Activated T-cell treated with anti-CD3 and anti-CD28 coated beads, Interleukin-2, amount 50 U/mL, for 72 hours (primary cell): ENCODE measurements at regions not wholly inside any gene's neighbourhood (a gene's known extent, or its start where the extent isn't known, plus 50 kb on each side); places are given as distances from the start of the nearest gene placed in this dataset.

ENCODE experiments used
- ATAC-seq, 2 donors: fragments of 150-1000 bp; cut with Tn5 transposase; replicated peaks in 1 of 2; 2 replicates each; pipeline ENCODE4 v1.10.0; 2021; ENCODE audit warnings: moderate library complexity in 2 of 2, mild to moderate bottlenecking in 1 of 2
- DNase-seq, 2 donors: peaks; one replicate each; pipeline ENCODE4 v3.0.0; 2021 to 2022; ENCODE audit warnings: mixed read lengths in 1 of 2
- H3K27ac Mint-ChIP-seq: one replicate; pipeline ENCODE4 v1.8.0; 2022; ENCODE audit warnings: mild to moderate bottlenecking, moderate library complexity, mixed read lengths
- H3K27me3 Mint-ChIP-seq: one replicate; pipeline ENCODE4 v1.8.0; 2022; ENCODE audit warnings: low read depth, mixed read lengths
- H3K36me3 Mint-ChIP-seq, 2 donors: one replicate each; pipeline ENCODE4 v1.8.0; 2022; ENCODE audit warnings: mixed read lengths in 2 of 2, mild to moderate bottlenecking in 1 of 2; ENCODE audit not compliant: insufficient read depth in 2 of 2
- H3K4me1 Mint-ChIP-seq: one replicate; pipeline ENCODE4 v1.8.0; 2022; ENCODE audit warnings: low read depth, mixed read lengths
- H3K4me3 Mint-ChIP-seq, 2 donors: one replicate each; pipeline ENCODE4 v1.8.0; 2022; ENCODE audit warnings: mild to moderate bottlenecking in 2 of 2, mixed read lengths in 2 of 2, moderate library complexity in 2 of 2
- H3K9me3 Mint-ChIP-seq, 2 donors: one replicate each; pipeline ENCODE4 v1.8.0; 2022; ENCODE audit warnings: mixed read lengths in 2 of 2

GRCh38 chr6:66429210-66429609 lies 722.2 kb upstream of the EYS start:
- Mint-ChIP-seq H3K9me3 (peaks cover 2 to 7% of the 10 kb centered on the region in 2 donors), H3K27me3 (no peaks in the 10 kb centered on the region), H3K4me1 (no peaks in the 10 kb centered on the region), H3K36me3 (peaks cover 0 to 1% of the 10 kb centered on the region in 2 donors), H3K27ac (no peak overlapping the region), H3K4me3 (no peak overlapping the region)
- ATAC-seq (no peak), DNase-seq (no peak)

- no peak for DNase-seq
- Mint-ChIP-seq H3K4me1 (no peaks in the 10 kb centered on the region), H3K4me3 (no peak overlapping the region), H3K36me3 (peaks cover 1% of the 10 kb centered on the region in 2 donors), H3K9me3 (peaks cover 5 to 9% of the 10 kb centered on the region in 2 donors), H3K27ac (no peak overlapping the region), H3K27me3 (no peaks in the 10 kb centered on the region)
- ATAC-seq: no peak
These were observed 716.0 kb upstream of the EYS start for GRCh38 chr6:66423047-66423446.

- no peak for ATAC-seq
- no peaks in the 10 kb centered on the region for H3K4me1 Mint-ChIP-seq
- H3K27ac Mint-ChIP-seq: no peak overlapping the region
- H3K9me3 Mint-ChIP-seq: peaks cover 5 to 9% of the 10 kb centered on the region in 2 donors
- no peak for DNase-seq
- H3K27me3 Mint-ChIP-seq: no peaks in the 10 kb centered on the region
- H3K4me3 Mint-ChIP-seq: no peak overlapping the region
- H3K36me3 Mint-ChIP-seq: peaks cover 1% of the 10 kb centered on the region in 2 donors
These were observed 714.5 kb upstream of the EYS start for GRCh38 chr6:66421570-66421969.

- peaks cover 0 to 1% of the 10 kb centered on the region in 2 donors for H3K36me3 Mint-ChIP-seq
- H3K4me1 Mint-ChIP-seq: no peaks in the 10 kb centered on the region
- no peak for ATAC-seq
- no peak overlapping the region for H3K27ac Mint-ChIP-seq
- DNase-seq: no peak
- H3K27me3 Mint-ChIP-seq: no peaks in the 10 kb centered on the region
- H3K4me3 Mint-ChIP-seq: no peak overlapping the region
- peaks cover 2 to 3% of the 10 kb centered on the region in 2 donors for H3K9me3 Mint-ChIP-seq
These were observed 711.9 kb upstream of the EYS start for GRCh38 chr6:66418906-66419305.

GRCh38 chr6:66403966-66404365 lies 696.9 kb upstream of the EYS start:
- Mint-ChIP-seq H3K4me1 (no peaks in the 10 kb centered on the region), H3K36me3 (no peaks in the 10 kb centered on the region), H3K27me3 (no peaks in the 10 kb centered on the region), H3K9me3 (peaks cover 0 to 3% of the 10 kb centered on the region in 2 donors), H3K4me3 (no peak overlapping the region), H3K27ac (no peak overlapping the region)
- DNase-seq (no peak), ATAC-seq (no peak)

GRCh38 chr6:66402873-66403272 lies 695.8 kb upstream of the EYS start:
- no peak overlapping the region for H3K4me3 Mint-ChIP-seq
- DNase-seq (no peak), ATAC-seq (no peak)
- H3K27me3 Mint-ChIP-seq: no peaks in the 10 kb centered on the region
- no peak overlapping the region for H3K27ac Mint-ChIP-seq
- H3K9me3 Mint-ChIP-seq: no peaks in the 10 kb centered on the region
- H3K36me3 Mint-ChIP-seq: no peaks in the 10 kb centered on the region
- no peaks in the 10 kb centered on the region for H3K4me1 Mint-ChIP-seq

- no peaks in the 10 kb centered on the region for H3K4me1 Mint-ChIP-seq
- H3K9me3 Mint-ChIP-seq: peaks cover 0 to 9% of the 10 kb centered on the region in 2 donors
- no peaks in the 10 kb centered on the region for H3K27me3 Mint-ChIP-seq
- no peak for DNase-seq
- H3K4me3 Mint-ChIP-seq: no peak overlapping the region
- H3K36me3 Mint-ChIP-seq: no peaks in the 10 kb centered on the region
- no peak for ATAC-seq
- no peak overlapping the region for H3K27ac Mint-ChIP-seq
These were observed 689.5 kb upstream of the EYS start for GRCh38 chr6:66396549-66396948.

GRCh38 chr6:66396145-66396544 lies 689.1 kb upstream of the EYS start:
- H3K27ac Mint-ChIP-seq: no peak overlapping the region
- no peak for DNase-seq
- no peak overlapping the region for H3K4me3 Mint-ChIP-seq
- no peaks in the 10 kb centered on the region for H3K36me3 Mint-ChIP-seq
- no peaks in the 10 kb centered on the region for H3K4me1 Mint-ChIP-seq
- no peaks in the 10 kb centered on the region for H3K27me3 Mint-ChIP-seq
- H3K9me3 Mint-ChIP-seq: peaks cover 0 to 9% of the 10 kb centered on the region in 2 donors
- no peak for ATAC-seq

GRCh38 chr6:66390393-66390792 lies 683.4 kb upstream of the EYS start:
- Mint-ChIP-seq H3K27me3 (no peaks in the 10 kb centered on the region), H3K27ac (no peak overlapping the region), H3K9me3 (peaks cover 1 to 12% of the 10 kb centered on the region in 2 donors), H3K4me1 (no peaks in the 10 kb centered on the region), H3K36me3 (no peaks in the 10 kb centered on the region), H3K4me3 (no peak overlapping the region)
- ATAC-seq: no peak
- no peak for DNase-seq

GRCh38 chr6:66376001-66376400 lies 669.0 kb upstream of the EYS start:
- Mint-ChIP-seq H3K27me3 (no peaks in the 10 kb centered on the region), H3K4me1 (no peaks in the 10 kb centered on the region), H3K27ac (no peak overlapping the region), H3K36me3 (no peaks in the 10 kb centered on the region), H3K9me3 (peaks cover 3 to 10% of the 10 kb centered on the region in 2 donors), H3K4me3 (no peak overlapping the region)
- no peak for DNase-seq
- no peak for ATAC-seq

- Mint-ChIP-seq H3K27ac (no peak overlapping the region), H3K27me3 (no peaks in the 10 kb centered on the region), H3K4me1 (no peaks in the 10 kb centered on the region), H3K9me3 (peaks cover 5 to 12% of the 10 kb centered on the region in 2 donors), H3K36me3 (peaks cover 0 to 2% of the 10 kb centered on the region in 2 donors), H3K4me3 (no peak overlapping the region)
- no peak for ATAC-seq
- DNase-seq: no peak
These were observed 662.4 kb upstream of the EYS start for GRCh38 chr6:66369407-66369806.

- ATAC-seq: no peak
- DNase-seq: no peak
- Mint-ChIP-seq H3K9me3 (peaks cover 0 to 2% of the 10 kb centered on the region in 2 donors), H3K27me3 (no peaks in the 10 kb centered on the region), H3K4me3 (no peak overlapping the region), H3K27ac (no peak overlapping the region), H3K4me1 (no peaks in the 10 kb centered on the region), H3K36me3 (no peaks in the 10 kb centered on the region)
These were observed 655.9 kb upstream of the EYS start for GRCh38 chr6:66362888-66363287.

GRCh38 chr6:66361886-66362285 lies 654.9 kb upstream of the EYS start:
- no peak overlapping the region for H3K27ac Mint-ChIP-seq
- H3K36me3 Mint-ChIP-seq: no peaks in the 10 kb centered on the region
- no peaks in the 10 kb centered on the region for H3K27me3 Mint-ChIP-seq
- peaks cover 0 to 2% of the 10 kb centered on the region in 2 donors for H3K9me3 Mint-ChIP-seq
- H3K4me1 Mint-ChIP-seq: no peaks in the 10 kb centered on the region
- H3K4me3 Mint-ChIP-seq: no peak overlapping the region
- no peak for ATAC-seq
- no peak for DNase-seq

GRCh38 chr6:66357781-66358180 lies 650.8 kb upstream of the EYS start:
- Mint-ChIP-seq H3K4me3 (no peak overlapping the region), H3K27ac (no peak overlapping the region), H3K27me3 (no peaks in the 10 kb centered on the region), H3K36me3 (no peaks in the 10 kb centered on the region), H3K9me3 (peaks cover 2 to 3% of the 10 kb centered on the region in 2 donors), H3K4me1 (no peaks in the 10 kb centered on the region)
- ATAC-seq: no peak
- no peak for DNase-seq
